ENCODE measurements at regions not wholly inside any gene's neighbourhood (a gene's known extent, or its start where the extent isn't known, plus 50 kb on each side); places are given as distances from the start of the nearest gene placed in this dataset.

DNA sequence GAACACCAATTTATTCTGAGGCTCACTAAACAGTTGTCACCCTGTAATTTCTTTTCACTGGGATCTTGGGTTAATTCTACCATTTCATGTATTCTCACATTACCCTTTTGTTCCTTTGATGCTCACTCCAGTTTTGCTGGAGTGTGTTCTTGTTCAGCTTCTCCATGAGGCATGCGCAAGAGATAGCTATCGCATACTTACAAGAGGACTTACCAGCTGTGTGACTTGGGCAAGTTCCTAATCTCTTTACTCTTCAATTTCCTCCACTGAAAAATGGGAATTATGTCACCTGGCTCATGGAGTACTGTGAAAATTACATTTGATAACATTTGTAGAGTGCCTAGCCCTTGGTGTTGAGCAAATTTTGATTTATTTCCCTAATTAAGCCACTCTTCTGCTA is 56.5 kb upstream of the JDP2 start:
- no peak for DNase-seq

DNA sequence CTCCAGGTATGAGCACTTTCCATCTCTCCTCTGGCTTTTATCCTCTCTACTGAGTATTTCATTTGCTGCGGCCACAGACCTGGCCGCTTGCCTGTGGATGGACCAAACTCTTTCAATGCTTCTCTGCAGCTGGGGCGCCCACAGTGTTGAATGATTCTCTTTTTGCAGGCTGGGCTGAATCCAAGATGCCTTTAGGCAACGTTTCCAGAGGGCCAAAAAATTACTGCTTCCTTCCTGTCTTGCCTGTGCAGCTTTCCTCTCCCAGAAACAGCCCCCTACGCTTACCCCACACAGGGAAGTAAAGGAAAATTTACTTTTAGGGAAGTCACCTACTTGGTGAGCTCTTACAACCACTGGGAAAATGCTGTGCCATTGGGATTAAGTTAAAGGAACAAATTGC is 55.6 kb upstream of the JDP2 start:
- DNase-seq = no peak

DNA sequence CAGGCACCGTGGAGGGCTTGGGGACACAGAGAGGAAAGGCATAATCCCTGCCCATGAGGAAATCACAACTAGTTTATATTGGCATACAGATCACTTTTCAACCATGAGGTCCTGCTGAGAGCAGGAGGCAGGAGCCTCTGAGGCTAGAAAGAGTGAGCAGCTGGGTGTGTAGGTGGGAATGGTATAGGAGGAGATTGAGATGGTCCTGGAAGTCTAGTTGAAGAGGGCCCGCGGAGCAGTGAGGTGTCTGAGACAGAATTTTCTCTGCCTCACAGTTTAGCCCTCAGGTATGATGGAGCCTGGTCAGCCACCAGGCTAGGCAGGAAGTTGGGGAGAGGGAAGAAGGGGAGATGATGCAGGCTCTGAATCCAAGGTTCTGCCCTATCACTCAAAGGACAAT is 54.7 kb upstream of the JDP2 start:
- DNase-seq = no peak

DNA sequence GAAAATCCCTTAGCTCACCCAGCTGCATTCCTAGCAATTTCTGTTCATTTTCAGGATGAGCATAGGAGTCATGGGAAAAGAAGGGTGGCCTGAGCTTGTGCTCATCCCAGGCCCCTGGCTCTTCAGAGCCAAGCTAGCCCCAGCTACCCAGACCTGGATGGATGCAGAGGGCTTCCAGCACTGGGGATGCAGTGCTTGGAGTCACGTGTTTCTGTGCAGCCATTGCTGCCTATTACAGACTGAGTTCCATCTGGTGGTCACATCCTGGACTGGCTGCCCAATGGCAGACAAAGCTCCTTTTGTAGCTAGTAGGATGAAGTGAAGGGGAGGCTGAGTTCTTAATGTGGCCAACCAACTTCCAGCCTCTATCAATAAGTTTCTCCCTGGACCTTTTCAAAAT is 54.2 kb upstream of the JDP2 start:
- no peak for DNase-seq

DNA sequence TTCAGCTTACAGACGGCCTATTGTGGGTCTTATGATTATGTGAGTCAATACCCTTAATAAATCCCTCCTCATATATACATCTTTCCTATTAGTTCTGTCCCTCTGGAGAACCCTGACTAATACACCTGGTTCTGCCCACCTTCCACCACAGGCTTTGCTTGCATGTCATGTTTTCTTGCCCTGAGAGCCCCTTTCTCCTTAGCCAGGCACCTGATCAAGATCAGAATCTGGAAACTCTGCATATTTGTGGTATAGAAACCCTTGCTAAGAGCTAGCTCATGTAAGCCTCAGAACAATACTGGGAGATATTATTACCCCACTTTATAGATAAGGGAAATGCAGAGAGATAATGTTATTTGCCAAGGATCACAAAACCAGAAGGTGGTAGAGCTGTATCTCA is 52.9 kb upstream of the JDP2 start:
- DNase-seq = no peak

DNA sequence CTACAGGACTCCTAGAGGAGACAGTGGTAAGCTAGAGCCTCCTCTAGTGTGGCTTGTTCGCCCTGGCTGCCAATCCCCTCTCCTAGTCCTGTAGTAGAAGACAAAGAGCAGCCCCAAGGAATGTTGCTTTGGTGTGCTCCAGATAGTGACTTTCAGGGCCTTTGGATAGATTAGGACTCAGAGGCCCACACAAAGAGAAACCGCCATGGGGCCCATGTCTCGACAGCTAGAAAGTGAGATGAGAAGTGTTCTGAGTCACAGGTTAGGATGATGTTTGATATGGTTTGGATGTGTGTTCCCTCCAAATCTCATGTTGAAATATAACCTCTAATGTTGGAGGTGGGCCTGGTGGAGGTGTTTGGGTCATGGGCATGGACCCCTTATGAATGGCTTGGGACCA is 51.8 kb upstream of the JDP2 start:
- DNase-seq = no peak
